ENCODE measurements at regions not wholly inside any gene's neighbourhood (a gene's known extent, or its start where the extent isn't known, plus 50 kb on each side); places are given as distances from the start of the nearest gene placed in this dataset.

DNA sequence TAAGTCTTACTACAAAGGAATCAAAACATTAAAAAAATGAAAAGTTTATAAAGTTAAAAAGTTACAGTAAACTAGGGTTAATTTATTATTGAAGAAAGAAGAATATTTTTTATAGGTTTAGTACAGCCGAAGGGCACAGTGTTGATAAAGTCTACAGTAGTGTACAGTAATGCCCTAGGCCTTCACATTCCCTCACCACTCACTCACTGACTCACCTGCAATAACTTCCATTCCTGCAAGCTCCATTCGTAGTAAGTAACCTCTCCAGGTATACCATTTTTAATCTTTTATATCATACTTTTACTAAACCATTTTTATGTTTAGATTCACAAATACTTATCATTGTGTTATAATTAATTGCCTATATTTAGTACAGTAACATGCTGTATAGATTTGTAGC is 307.5 kb upstream of the FAM241A start:
- TF ChIP-seq, protein P1, sequence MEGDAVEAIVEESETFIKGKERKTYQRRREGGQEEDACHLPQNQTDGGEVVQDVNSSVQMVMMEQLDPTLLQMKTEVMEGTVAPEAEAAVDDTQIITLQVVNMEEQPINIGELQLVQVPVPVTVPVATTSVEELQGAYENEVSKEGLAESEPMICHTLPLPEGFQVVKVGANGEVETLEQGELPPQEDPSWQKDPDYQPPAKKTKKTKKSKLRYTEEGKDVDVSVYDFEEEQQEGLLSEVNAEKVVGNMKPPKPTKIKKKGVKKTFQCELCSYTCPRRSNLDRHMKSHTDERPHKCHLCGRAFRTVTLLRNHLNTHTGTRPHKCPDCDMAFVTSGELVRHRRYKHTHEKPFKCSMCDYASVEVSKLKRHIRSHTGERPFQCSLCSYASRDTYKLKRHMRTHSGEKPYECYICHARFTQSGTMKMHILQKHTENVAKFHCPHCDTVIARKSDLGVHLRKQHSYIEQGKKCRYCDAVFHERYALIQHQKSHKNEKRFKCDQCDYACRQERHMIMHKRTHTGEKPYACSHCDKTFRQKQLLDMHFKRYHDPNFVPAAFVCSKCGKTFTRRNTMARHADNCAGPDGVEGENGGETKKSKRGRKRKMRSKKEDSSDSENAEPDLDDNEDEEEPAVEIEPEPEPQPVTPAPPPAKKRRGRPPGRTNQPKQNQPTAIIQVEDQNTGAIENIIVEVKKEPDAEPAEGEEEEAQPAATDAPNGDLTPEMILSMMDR (IDR thresholded peaks at IDR 0.05; ENCODE audit: extremely low read depth in 1 of 2, insufficient read depth in 1 of 2, low read depth in 1 of 2, low read length in 2 of 2), result no peak
- TF ChIP-seq JUN (IDR thresholded peaks at IDR 0.05; ENCODE audit: borderline replicate concordance, insufficient read depth, insufficient read length, low read depth) (no peak), MYC (IDR thresholded peaks at IDR 0.05; ENCODE audit: low read depth, low read length) (no peak), POLR2A (IDR thresholded peaks at IDR 0.05; ENCODE audit: low read depth, low read length) (no peak)

Data from endothelial cell of umbilical vein (primary cell).